HCT116 (cell line): ENCODE measurements at regions not wholly inside any gene's neighbourhood (a gene's known extent, or its start where the extent isn't known, plus 50 kb on each side); places are given as distances from the start of the nearest gene placed in this dataset.

Experiments used
- ATAC-seq: fragments of 200-7000 bp; cut with Tn5 transposase; 2 replicates; pipeline ENCODE4 v1.9.1; 2020; ENCODE audit warnings: mild to moderate bottlenecking, moderate library complexity
- BruUV-seq: library from RNA; stranded (reverse); fragments of 400-500 nt; replicated peaks from 2 replicates; lab custom pipeline; 2021; lab: Mats Ljungman, UMichigan
- CTCF ChIA-PET: fragments of 300-600 bp; sonication (Branson Sonifier 250); formaldehyde crosslinking; loops from one replicate; lab custom pipeline; 2021; ENCODE audit warnings: antibody characterized with exemption; lab: Charles Lee
- POLR2A ChIA-PET: fragments of 300-600, 350-600 bp; sonication (Branson Sonifier 250); formaldehyde crosslinking; loops from one replicate; lab custom pipeline; 2021; ENCODE audit warnings: antibody characterized with exemption; lab: Charles Lee
- RAD21 ChIA-PET, 2 experiments: fragments of 300-600 bp; sonication (Branson Sonifier 250); formaldehyde crosslinking; loops; one replicate each; lab custom pipeline; 2023; ENCODE audit warnings: low total read pairs in 2 of 2; ENCODE audit not compliant: uncharacterized antibody in 2 of 2, unreplicated experiment in 2 of 2, low non-redundant PET in 1 of 2; lab: Charles Lee
- DNase-seq: peaks from one replicate; pipeline ENCODE4 v3.0.0-alpha.2; 2010; ENCODE audit warnings: low read depth, low spot score
- H2AFZ ChIP-seq: fragments of 200-600 bp; shearing (Covaris generic), sonication (generic); 2 replicates; pipeline ENCODE4 v1.6.1; 2017; ENCODE audit warnings: low read depth, mixed run types, mixed read lengths, antibody characterized with exemption, low read length; ENCODE audit not compliant: poor library complexity, severe bottlenecking
- H3K27ac ChIP-seq: 2 replicates; pipeline ENCODE4 v1.5.1; 2012; ENCODE audit warnings: low read depth, low read length
- H3K27me3 ChIP-seq: fragments of 200-600 bp; sonication (generic); 2 replicates; pipeline ENCODE4 v1.6.1; 2016; ENCODE audit warnings: mixed run types, low read length, mixed read lengths; ENCODE audit not compliant: insufficient read depth
- H3K36me3 ChIP-seq, 2 experiments: fragments of 200-500 bp in 1 of 2; fragments of 200-600 bp in 1 of 2; sonication (Bioruptor generic) in 1 of 2; sonication (generic) in 1 of 2; 2 replicates each; pipeline versions ENCODE4 v1.5.1 to v1.6.1; 2014 to 2016; ENCODE audit warnings: low read length in 2 of 2, inconsistent platforms in 1 of 2, mixed read lengths in 1 of 2, mixed run types in 1 of 2; ENCODE audit not compliant: insufficient read depth in 2 of 2, control insufficient read depth in 1 of 2
- H3K4me1 ChIP-seq, 2 experiments: fragments of 200-600 bp in 1 of 2; sonication (generic) in 1 of 2; 2 replicates each; pipeline versions ENCODE4 v1.5.1 to v1.6.1; 2012 to 2017; ENCODE audit warnings: low read length in 2 of 2, inconsistent platforms in 1 of 2, mild to moderate bottlenecking in 1 of 2, mixed read lengths in 1 of 2, mixed run types in 1 of 2, moderate library complexity in 1 of 2; ENCODE audit not compliant: insufficient read depth in 2 of 2, control insufficient read depth in 1 of 2
- H3K4me2 ChIP-seq: fragments of 200-600 bp; sonication (generic); 2 replicates; pipeline ENCODE4 v1.6.1; 2017; ENCODE audit warnings: mixed run types, low read length, mixed read lengths
- H3K4me3 ChIP-seq, 2 experiments: fragments of 200-600 bp in 1 of 2; sonication (generic) in 1 of 2; replicated peaks in 1 of 2; 2 replicates each; pipeline ENCODE4 v1.5.1; 2011 to 2016; ENCODE audit warnings: low read length in 2 of 2, control low read depth in 1 of 2, low read depth in 1 of 2, mild to moderate bottlenecking in 1 of 2, mixed read lengths in 1 of 2, mixed run types in 1 of 2
- H3K79me2 ChIP-seq: fragments of 200-600 bp; sonication (generic); 2 replicates; pipeline ENCODE4 v1.6.1; 2017; ENCODE audit warnings: mild to moderate bottlenecking, mixed run types, low read length, moderate library complexity, mixed read lengths; ENCODE audit not compliant: insufficient read depth
- H3K9ac ChIP-seq: fragments of 200-600 bp; sonication (generic); 2 replicates; pipeline ENCODE4 v1.6.1; 2016; ENCODE audit warnings: low read length, mixed read lengths
- H3K9me2 ChIP-seq: fragments of 200-600 bp; sonication (generic), shearing (Covaris generic); 2 replicates; pipeline ENCODE4 v1.6.1; 2017; ENCODE audit warnings: mixed run types, mild to moderate bottlenecking, moderate library complexity; ENCODE audit not compliant: insufficient read depth
- H3K9me3 ChIP-seq, 2 experiments: fragments of 200-500 bp in 1 of 2; fragments of 200-600 bp in 1 of 2; sonication (Bioruptor generic) in 1 of 2; sonication (generic) in 1 of 2; 2 replicates each; pipeline ENCODE4 v1.6.1; 2014 to 2017; ENCODE audit warnings: low read length in 2 of 2, mixed read lengths in 2 of 2, inconsistent platforms in 1 of 2, low read depth in 1 of 2, mild to moderate bottlenecking in 1 of 2, mixed run types in 1 of 2, moderate library complexity in 1 of 2; ENCODE audit not compliant: control insufficient read depth in 1 of 2, insufficient read depth in 1 of 2
- H4K20me1 ChIP-seq: fragments of 200-600 bp; sonication (generic), shearing (Covaris generic); 2 replicates; pipeline ENCODE4 v1.6.1; 2017; ENCODE audit warnings: mixed run types, mild to moderate bottlenecking, moderate library complexity; ENCODE audit not compliant: insufficient read depth
- EZH2phosphoT487 ChIP-seq: fragments of 200-600 bp; IDR thresholded peaks from 2 replicates; pipeline ENCODE4 v1.6.1; 2018; ENCODE audit warnings: antibody characterized with exemption, borderline replicate concordance
- FOSL1 ChIP-seq: IDR thresholded peaks from 2 replicates; pipeline ENCODE4 v1.6.1; 2012; ENCODE audit warnings: low read depth
- JUND ChIP-seq: IDR thresholded peaks from 2 replicates; pipeline ENCODE4 v1.6.1; 2012
- POLR2AphosphoS5 ChIP-seq: IDR thresholded peaks from 2 replicates; pipeline ENCODE4 v1.6.1; 2011; ENCODE audit warnings: mild to moderate bottlenecking, low read depth, low read length, moderate library complexity
- RAD21 ChIP-seq: IDR thresholded peaks from 2 replicates; pipeline ENCODE4 v1.6.1; 2012; ENCODE audit warnings: low read depth, mild to moderate bottlenecking
- TCF7L2 ChIP-seq: IDR thresholded peaks from 2 replicates; pipeline ENCODE4 v1.7.0; 2011; ENCODE audit warnings: borderline replicate concordance, inconsistent platforms; ENCODE audit not compliant: insufficient read depth, insufficient read length; ENCODE audit errors: extremely low read depth
- YY1 ChIP-seq: IDR thresholded peaks from 2 replicates; pipeline ENCODE4 v1.6.1; 2011; ENCODE audit warnings: low read length, low read depth, moderate library complexity, mild to moderate bottlenecking; ENCODE audit not compliant: insufficient replicate concordance; ENCODE audit errors: extremely low read depth
- ZFX ChIP-seq: fragments of 450-650 bp; IDR thresholded peaks from 2 replicates; pipeline ENCODE4 v1.6.1; 2017
- ZNF274 ChIP-seq: fragments of 200-500 bp; sonication (Bioruptor generic); IDR thresholded peaks from 2 replicates; pipeline ENCODE4 v1.6.1; 2014; ENCODE audit warnings: mild to moderate bottlenecking, low read depth, low read length, inconsistent platforms
- intact Hi-C: fragments of 100-400 bp; cut with micrococcal nuclease; formaldehyde crosslinking; loops from 2 replicates; pipeline ENCODE4 v1.10.0; 2022
- TF ChIP-seq, protein P1 (sequence below): IDR thresholded peaks from 2 replicates; pipeline ENCODE4 v1.6.1; 2012; ENCODE audit warnings: low read depth

DNA sequence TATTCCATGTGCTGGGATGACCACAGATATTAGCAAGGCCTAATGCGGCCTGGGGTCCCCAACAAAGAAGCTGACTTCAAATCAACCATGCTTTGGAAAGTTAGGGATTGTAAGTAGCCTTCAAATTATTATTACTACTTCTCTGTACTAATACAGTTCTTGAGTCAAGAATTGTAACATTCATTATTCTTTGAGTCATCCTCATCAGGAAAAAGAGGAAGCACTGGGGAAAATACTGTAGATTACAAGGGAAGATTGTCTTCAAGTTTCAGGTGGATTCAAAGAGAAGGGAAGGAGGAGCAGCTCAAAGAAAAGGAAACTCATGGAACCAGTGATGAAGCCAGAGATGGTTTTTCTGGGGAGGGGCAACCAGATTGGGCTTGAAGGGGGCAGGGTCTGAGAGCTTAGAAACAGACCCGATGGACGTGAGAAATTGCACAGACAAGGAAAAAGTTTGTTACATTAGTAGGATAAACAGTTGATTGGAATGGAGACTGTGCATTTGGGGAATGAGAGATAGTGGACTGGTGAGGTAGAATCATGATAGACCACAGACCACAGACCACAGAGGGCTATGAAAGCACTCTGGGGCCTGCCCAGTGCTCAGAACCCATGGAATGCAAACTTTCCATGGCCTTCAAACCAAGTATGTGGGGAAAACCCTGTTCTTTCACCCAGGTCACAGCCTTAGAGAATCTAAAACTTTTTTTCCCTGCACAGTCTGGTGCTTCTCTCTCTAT is 209.9 kb downstream of the ZNF365 start:
- ATAC-seq, result no peak
- H3K4me3 ChIP-seq, result no peak overlapping the region
- CTCF ChIA-PET, result no interaction called here

More for the DNA sequence above, 209.9 kb downstream of the ZNF365 start:
- intact Hi-C loops, result no loop called here
- ChIA-PET RAD21 (no interaction called here), POLR2A (no interaction called here)
- H3K27ac ChIP-seq, result no peak overlapping the region
- no peaks in the 10 kb centered on the region for H3K27me3 ChIP-seq
- no peaks in the 10 kb centered on the region for H3K4me1 ChIP-seq
- no peak overlapping the region for H3K4me2 ChIP-seq
- no peaks in the 10 kb centered on the region for H3K36me3 ChIP-seq
- H4K20me1 ChIP-seq, result no peaks in the 10 kb centered on the region
- H3K9me3 ChIP-seq, result no peaks in the 10 kb centered on the region
- TF ChIP-seq JUND (no peak), TCF7L2 (no peak), RAD21 (no peak), ZNF274 (no peak), ZFX (no peak), POLR2AphosphoS5 (no peak), YY1 (no peak), FOSL1 (no peak), EZH2phosphoT487 (no peak)
- TF ChIP-seq, protein P1, sequence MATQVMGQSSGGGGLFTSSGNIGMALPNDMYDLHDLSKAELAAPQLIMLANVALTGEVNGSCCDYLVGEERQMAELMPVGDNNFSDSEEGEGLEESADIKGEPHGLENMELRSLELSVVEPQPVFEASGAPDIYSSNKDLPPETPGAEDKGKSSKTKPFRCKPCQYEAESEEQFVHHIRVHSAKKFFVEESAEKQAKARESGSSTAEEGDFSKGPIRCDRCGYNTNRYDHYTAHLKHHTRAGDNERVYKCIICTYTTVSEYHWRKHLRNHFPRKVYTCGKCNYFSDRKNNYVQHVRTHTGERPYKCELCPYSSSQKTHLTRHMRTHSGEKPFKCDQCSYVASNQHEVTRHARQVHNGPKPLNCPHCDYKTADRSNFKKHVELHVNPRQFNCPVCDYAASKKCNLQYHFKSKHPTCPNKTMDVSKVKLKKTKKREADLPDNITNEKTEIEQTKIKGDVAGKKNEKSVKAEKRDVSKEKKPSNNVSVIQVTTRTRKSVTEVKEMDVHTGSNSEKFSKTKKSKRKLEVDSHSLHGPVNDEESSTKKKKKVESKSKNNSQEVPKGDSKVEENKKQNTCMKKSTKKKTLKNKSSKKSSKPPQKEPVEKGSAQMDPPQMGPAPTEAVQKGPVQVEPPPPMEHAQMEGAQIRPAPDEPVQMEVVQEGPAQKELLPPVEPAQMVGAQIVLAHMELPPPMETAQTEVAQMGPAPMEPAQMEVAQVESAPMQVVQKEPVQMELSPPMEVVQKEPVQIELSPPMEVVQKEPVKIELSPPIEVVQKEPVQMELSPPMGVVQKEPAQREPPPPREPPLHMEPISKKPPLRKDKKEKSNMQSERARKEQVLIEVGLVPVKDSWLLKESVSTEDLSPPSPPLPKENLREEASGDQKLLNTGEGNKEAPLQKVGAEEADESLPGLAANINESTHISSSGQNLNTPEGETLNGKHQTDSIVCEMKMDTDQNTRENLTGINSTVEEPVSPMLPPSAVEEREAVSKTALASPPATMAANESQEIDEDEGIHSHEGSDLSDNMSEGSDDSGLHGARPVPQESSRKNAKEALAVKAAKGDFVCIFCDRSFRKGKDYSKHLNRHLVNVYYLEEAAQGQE, result no peak
- TF ChIP-seq, all 23 proteins: peak for 0
- DNase-seq, result no peak
- Histone ChIP-seq H3K9ac (no peak overlapping the region), H3K79me2 (no peaks in the 10 kb centered on the region), H2AFZ (no peak overlapping the region), H3K9me2 (no peaks in the 10 kb centered on the region)
- BruUV-seq, result no TSS peak
